ENCODE measurements at regions not wholly inside any gene's neighbourhood (a gene's known extent, or its start where the extent isn't known, plus 50 kb on each side); places are given as distances from the start of the nearest gene placed in this dataset.

GRCh38 chr4:134546279-134546678 lies 344.7 kb upstream of the PABPC4L start:
- Mint-ChIP-seq H3K27me3 (ENCODE audit: unreplicated experiment) (no peaks in the 10 kb centered on the region), H3K27ac (ENCODE audit: unreplicated experiment) (no peak overlapping the region), H3K4me1 (ENCODE audit: unreplicated experiment) (no peaks in the 10 kb centered on the region), H3K36me3 (ENCODE audit: low read depth, unreplicated experiment) (peaks cover 3% of the 10 kb centered on the region), H3K4me3 (ENCODE audit: unreplicated experiment) (no peak overlapping the region), H3K9me3 (ENCODE audit: unreplicated experiment) (peaks cover 14% of the 10 kb centered on the region)
- no peak for DNase-seq (ENCODE audit: low spot score)
- TF ChIP-seq CTCF (IDR thresholded peaks at IDR 0.05; ENCODE audit: unreplicated experiment) = no peak

DNA sequence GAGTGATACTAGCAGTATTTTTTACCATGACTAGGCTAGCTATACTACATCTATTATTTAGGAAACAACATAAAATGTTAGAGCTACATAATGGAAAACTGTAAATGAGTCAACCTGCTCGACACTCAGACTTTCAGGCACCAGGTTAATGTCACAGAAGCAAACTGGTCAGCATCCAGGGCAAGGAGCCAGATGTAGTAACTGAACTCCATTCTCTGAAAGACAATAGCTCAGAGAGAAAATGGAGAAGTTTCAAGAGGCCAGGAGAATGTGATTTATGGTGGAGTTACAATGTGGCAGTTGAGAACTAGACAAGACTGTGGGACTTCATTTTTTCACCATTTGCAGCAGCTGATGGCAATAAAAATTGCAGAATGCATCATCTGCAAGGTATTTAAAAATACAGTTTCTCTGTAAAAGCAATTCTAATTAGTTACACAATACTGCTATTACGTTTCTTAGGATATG lies 342.7 kb upstream of the PABPC4L start:
- H3K4me3 Mint-ChIP-seq (ENCODE audit: unreplicated experiment) = no peak overlapping the region
- no peaks in the 10 kb centered on the region for H3K4me1 Mint-ChIP-seq (ENCODE audit: unreplicated experiment)
- no peak overlapping the region for H3K27ac Mint-ChIP-seq (ENCODE audit: unreplicated experiment)
- H3K27me3 Mint-ChIP-seq (ENCODE audit: unreplicated experiment) = no peaks in the 10 kb centered on the region
- peaks cover 14% of the 10 kb centered on the region for H3K9me3 Mint-ChIP-seq (ENCODE audit: unreplicated experiment)
- DNase-seq (ENCODE audit: low spot score) = no peak
- H3K36me3 Mint-ChIP-seq (ENCODE audit: low read depth, unreplicated experiment) = peaks cover 3% of the 10 kb centered on the region
- no peak for TF ChIP-seq CTCF (IDR thresholded peaks at IDR 0.05; ENCODE audit: unreplicated experiment)

DNA sequence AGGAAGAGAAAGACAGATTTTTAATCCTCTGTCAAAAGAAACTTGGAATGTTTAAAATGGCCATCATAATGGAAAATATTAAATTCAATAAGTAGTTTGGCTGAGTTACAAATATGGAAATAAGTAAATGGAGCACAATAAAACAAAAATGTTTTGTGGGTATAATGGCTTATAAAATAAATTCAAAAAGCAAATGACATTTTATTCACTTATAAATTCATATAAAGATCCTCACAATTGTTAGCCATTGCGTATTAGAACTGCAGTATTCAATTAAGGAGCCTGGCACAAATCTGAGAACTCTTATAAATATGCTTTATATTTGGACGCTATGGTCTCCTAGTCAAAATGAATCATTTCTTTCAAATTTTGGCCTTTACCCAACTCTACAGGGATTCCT lies 339.0 kb upstream of the PABPC4L start:
- Mint-ChIP-seq H3K27me3 (ENCODE audit: unreplicated experiment) (no peaks in the 10 kb centered on the region), H3K27ac (ENCODE audit: unreplicated experiment) (no peak overlapping the region), H3K36me3 (ENCODE audit: low read depth, unreplicated experiment) (no peaks in the 10 kb centered on the region), H3K9me3 (ENCODE audit: unreplicated experiment) (no peaks in the 10 kb centered on the region), H3K4me1 (ENCODE audit: unreplicated experiment) (no peaks in the 10 kb centered on the region), H3K4me3 (ENCODE audit: unreplicated experiment) (no peak overlapping the region)
- TF ChIP-seq CTCF (IDR thresholded peaks at IDR 0.05; ENCODE audit: unreplicated experiment) = no peak
- no peak for DNase-seq (ENCODE audit: low spot score)

DNA sequence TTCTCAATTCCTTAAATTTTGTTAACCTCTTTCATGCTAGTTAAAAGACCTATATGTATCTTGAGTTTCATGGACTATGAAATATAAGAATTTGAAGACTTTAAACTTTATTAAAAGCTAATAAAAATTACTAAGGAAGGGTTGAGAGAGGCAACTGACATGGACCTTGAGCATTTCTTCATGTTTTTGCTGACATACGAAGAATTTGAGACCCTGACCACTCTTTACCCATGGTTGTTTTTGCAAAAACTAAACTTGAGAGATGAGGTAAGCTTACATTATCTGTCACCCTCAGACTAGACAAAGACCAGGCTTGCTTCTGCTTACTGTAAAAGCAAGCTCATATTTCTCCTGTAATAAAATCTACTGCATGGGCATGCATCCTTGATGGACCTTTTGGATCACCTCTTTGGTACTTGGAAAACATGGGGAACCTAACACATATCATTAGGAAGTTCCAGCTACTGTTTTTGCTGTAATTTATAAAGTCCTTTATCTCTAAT lies 338.2 kb upstream of the PABPC4L start:
- no peak for DNase-seq (ENCODE audit: low spot score)
- H3K27ac Mint-ChIP-seq (ENCODE audit: unreplicated experiment) = no peak overlapping the region
- H3K4me3 Mint-ChIP-seq (ENCODE audit: unreplicated experiment) = no peak overlapping the region
- no peaks in the 10 kb centered on the region for H3K9me3 Mint-ChIP-seq (ENCODE audit: unreplicated experiment)
- no peaks in the 10 kb centered on the region for H3K36me3 Mint-ChIP-seq (ENCODE audit: low read depth, unreplicated experiment)
- no peaks in the 10 kb centered on the region for H3K27me3 Mint-ChIP-seq (ENCODE audit: unreplicated experiment)
- TF ChIP-seq CTCF (IDR thresholded peaks at IDR 0.05; ENCODE audit: unreplicated experiment) = no peak
- no peaks in the 10 kb centered on the region for H3K4me1 Mint-ChIP-seq (ENCODE audit: unreplicated experiment)

GRCh38 chr4:134537701-134538100 lies 336.1 kb upstream of the PABPC4L start:
- no peaks in the 10 kb centered on the region for H3K4me1 Mint-ChIP-seq (ENCODE audit: unreplicated experiment)
- no peaks in the 10 kb centered on the region for H3K27me3 Mint-ChIP-seq (ENCODE audit: unreplicated experiment)
- no peak overlapping the region for H3K27ac Mint-ChIP-seq (ENCODE audit: unreplicated experiment)
- no peaks in the 10 kb centered on the region for H3K9me3 Mint-ChIP-seq (ENCODE audit: unreplicated experiment)
- TF ChIP-seq CTCF (IDR thresholded peaks at IDR 0.05; ENCODE audit: unreplicated experiment) = no peak
- DNase-seq (ENCODE audit: low spot score) = no peak
- H3K4me3 Mint-ChIP-seq (ENCODE audit: unreplicated experiment) = no peak overlapping the region
- no peaks in the 10 kb centered on the region for H3K36me3 Mint-ChIP-seq (ENCODE audit: low read depth, unreplicated experiment)

Measured in endothelial cell (in vitro differentiated cells).